ENCODE measurements at regions not wholly inside any gene's neighbourhood (a gene's known extent, or its start where the extent isn't known, plus 50 kb on each side); places are given as distances from the start of the nearest gene placed in this dataset.

DNA sequence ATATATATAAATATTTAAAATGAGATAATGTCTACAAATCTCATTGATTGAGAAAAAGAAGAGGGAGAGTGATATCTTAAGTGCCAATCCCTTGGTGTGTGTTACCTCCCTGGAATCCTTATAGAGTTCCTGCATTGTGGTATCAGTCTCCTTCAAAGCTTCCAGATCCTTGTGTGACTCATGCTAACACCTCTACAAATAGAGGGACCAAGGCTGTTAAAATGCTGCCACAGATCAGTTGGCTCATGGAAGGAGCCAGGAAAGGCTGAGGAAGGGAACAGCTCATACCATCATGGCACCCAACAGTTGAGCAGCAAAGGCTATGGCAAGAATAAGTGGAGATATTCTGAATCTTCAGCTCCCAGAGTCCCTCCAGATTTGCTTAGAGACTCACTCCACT, 163.6 kb upstream of the ISX start:
- Histone ChIP-seq H3K36me3 (replicated peaks in 1 of 2; ENCODE audit: control extremely low read depth in 1 of 2, control insufficient read depth in 1 of 2, extremely low read depth in 1 of 2, insufficient read depth in 2 of 2, low read length in 1 of 2) (no peaks in the 10 kb centered on the region), H3K79me2 (ENCODE audit: control insufficient read depth, insufficient read depth, low read length) (no peaks in the 10 kb centered on the region), H3K27me3 (replicated peaks in 1 of 4; ENCODE audit: control extremely low read depth in 1 of 4, control insufficient read depth in 3 of 4, insufficient read depth in 4 of 4, low read length in 3 of 4) (no peaks in the 10 kb centered on the region), H3K9ac (ENCODE audit: low read length) (no peak overlapping the region), H2AFZ (ENCODE audit: insufficient read depth, low read depth, low read length, poor library complexity, severe bottlenecking) (no peak overlapping the region), H3K4me1 (ENCODE audit: control insufficient read depth in 2 of 2, insufficient read depth in 2 of 2, low read length in 2 of 2) (no peaks in the 10 kb centered on the region), H3K4me2 (replicated peaks; ENCODE audit: low read depth, low read length, poor library complexity, severe bottlenecking) (no peak overlapping the region), H3K9me3 (ENCODE audit: control extremely low read depth in 1 of 3, control insufficient read depth in 2 of 3, insufficient read depth in 1 of 3, low read length in 2 of 3) (no peaks in the 10 kb centered on the region), H3K4me3 (ENCODE audit: control extremely low read depth in 1 of 5, extremely low read depth in 1 of 5, insufficient read depth in 1 of 5, low read depth in 2 of 5, low read length in 4 of 5) (no peak overlapping the region), H3K27ac (ENCODE audit: low read length in 2 of 2) (no peak overlapping the region), H4K20me1 (ENCODE audit: control insufficient read depth, insufficient read depth, low read length, poor library complexity, severe bottlenecking) (no peaks in the 10 kb centered on the region)
- ChIA-PET POLR2A (no interaction called here), CTCF (no interaction called here)
- no peaks in the 10 kb centered on the region for H3K9me3 Mint-ChIP-seq (ENCODE audit: insufficient read depth)
- no peaks in the 10 kb centered on the region for H3K27me3 Mint-ChIP-seq
- H3K4me1 Mint-ChIP-seq, result no peaks in the 10 kb centered on the region
- TF ChIP-seq, protein P1, sequence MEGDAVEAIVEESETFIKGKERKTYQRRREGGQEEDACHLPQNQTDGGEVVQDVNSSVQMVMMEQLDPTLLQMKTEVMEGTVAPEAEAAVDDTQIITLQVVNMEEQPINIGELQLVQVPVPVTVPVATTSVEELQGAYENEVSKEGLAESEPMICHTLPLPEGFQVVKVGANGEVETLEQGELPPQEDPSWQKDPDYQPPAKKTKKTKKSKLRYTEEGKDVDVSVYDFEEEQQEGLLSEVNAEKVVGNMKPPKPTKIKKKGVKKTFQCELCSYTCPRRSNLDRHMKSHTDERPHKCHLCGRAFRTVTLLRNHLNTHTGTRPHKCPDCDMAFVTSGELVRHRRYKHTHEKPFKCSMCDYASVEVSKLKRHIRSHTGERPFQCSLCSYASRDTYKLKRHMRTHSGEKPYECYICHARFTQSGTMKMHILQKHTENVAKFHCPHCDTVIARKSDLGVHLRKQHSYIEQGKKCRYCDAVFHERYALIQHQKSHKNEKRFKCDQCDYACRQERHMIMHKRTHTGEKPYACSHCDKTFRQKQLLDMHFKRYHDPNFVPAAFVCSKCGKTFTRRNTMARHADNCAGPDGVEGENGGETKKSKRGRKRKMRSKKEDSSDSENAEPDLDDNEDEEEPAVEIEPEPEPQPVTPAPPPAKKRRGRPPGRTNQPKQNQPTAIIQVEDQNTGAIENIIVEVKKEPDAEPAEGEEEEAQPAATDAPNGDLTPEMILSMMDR (IDR thresholded peaks at IDR 0.05), result no peak
- TF ChIP-seq EZH2 (IDR thresholded peaks at IDR 0.05; ENCODE audit: borderline replicate concordance, insufficient read depth, low read depth, low read length, poor library complexity, severe bottlenecking), result no peak
- DNase-seq, result no peak
- no peak overlapping the region for H3K4me3 Mint-ChIP-seq
- ATAC-seq (ENCODE audit: low read depth), result no peak
- intact Hi-C loops (cut with micrococcal nuclease), result no loop called here
- no peak overlapping the region for H3K27ac Mint-ChIP-seq

DNA sequence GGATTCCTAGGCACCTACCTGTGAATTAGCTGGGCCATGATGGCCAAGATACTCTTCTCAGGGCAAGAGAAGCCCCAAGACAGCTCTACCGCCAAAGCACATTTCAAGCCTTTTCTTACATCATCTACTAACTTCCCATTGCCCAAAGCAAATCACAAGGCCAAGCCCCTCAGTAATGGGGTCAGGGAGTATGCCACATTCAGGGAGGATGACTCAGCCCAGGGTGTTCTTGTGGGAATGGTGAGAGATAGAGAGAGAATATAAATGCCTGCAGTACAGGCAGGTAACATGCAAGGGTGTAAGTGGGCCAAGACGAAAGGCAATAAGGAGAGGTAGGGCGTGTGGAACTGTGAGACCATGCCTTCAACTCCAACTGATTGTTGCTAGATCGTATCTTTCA, 162.5 kb upstream of the ISX start:
- Histone ChIP-seq H3K36me3 (replicated peaks in 1 of 2; ENCODE audit: control extremely low read depth in 1 of 2, control insufficient read depth in 1 of 2, extremely low read depth in 1 of 2, insufficient read depth in 2 of 2, low read length in 1 of 2) (no peaks in the 10 kb centered on the region), H3K4me2 (replicated peaks; ENCODE audit: low read depth, low read length, poor library complexity, severe bottlenecking) (no peak overlapping the region), H4K20me1 (ENCODE audit: control insufficient read depth, insufficient read depth, low read length, poor library complexity, severe bottlenecking) (no peaks in the 10 kb centered on the region), H3K4me3 (ENCODE audit: control extremely low read depth in 1 of 5, extremely low read depth in 1 of 5, insufficient read depth in 1 of 5, low read depth in 2 of 5, low read length in 4 of 5) (no peak overlapping the region), H2AFZ (ENCODE audit: insufficient read depth, low read depth, low read length, poor library complexity, severe bottlenecking) (no peak overlapping the region), H3K9ac (ENCODE audit: low read length) (no peak overlapping the region), H3K79me2 (ENCODE audit: control insufficient read depth, insufficient read depth, low read length) (no peaks in the 10 kb centered on the region), H3K27me3 (replicated peaks in 1 of 4; ENCODE audit: control extremely low read depth in 1 of 4, control insufficient read depth in 3 of 4, insufficient read depth in 4 of 4, low read length in 3 of 4) (no peaks in the 10 kb centered on the region), H3K9me3 (ENCODE audit: control extremely low read depth in 1 of 3, control insufficient read depth in 2 of 3, insufficient read depth in 1 of 3, low read length in 2 of 3) (no peaks in the 10 kb centered on the region), H3K27ac (ENCODE audit: low read length in 2 of 2) (no peak overlapping the region), H3K4me1 (ENCODE audit: control insufficient read depth in 2 of 2, insufficient read depth in 2 of 2, low read length in 2 of 2) (no peaks in the 10 kb centered on the region)
- ChIA-PET POLR2A (no interaction called here), CTCF (no interaction called here)
- H3K9me3 Mint-ChIP-seq (ENCODE audit: insufficient read depth), result no peaks in the 10 kb centered on the region
- intact Hi-C loops (cut with micrococcal nuclease), result no loop called here
- ATAC-seq (ENCODE audit: low read depth), result no peak
- H3K27ac Mint-ChIP-seq, result no peak overlapping the region
- WGBS (ENCODE audit: insufficient coverage), result 100% methylated on average over 1 of the region's 4 CpGs
- DNase-seq, result no peak
- H3K27me3 Mint-ChIP-seq, result no peaks in the 10 kb centered on the region
- TF ChIP-seq, protein P1 (IDR thresholded peaks at IDR 0.05), result no peak
- no peak for TF ChIP-seq EZH2 (IDR thresholded peaks at IDR 0.05; ENCODE audit: borderline replicate concordance, insufficient read depth, low read depth, low read length, poor library complexity, severe bottlenecking)
- H3K4me3 Mint-ChIP-seq, result no peak overlapping the region
- no peaks in the 10 kb centered on the region for H3K4me1 Mint-ChIP-seq

All from B cell (primary cell).